HEK293T (cell line): ENCODE measurements at regions not wholly inside any gene's neighbourhood (a gene's known extent, or its start where the extent isn't known, plus 50 kb on each side); places are given as distances from the start of the nearest gene placed in this dataset.

Experiments
- CTCF ChIA-PET: fragments of 350-600 bp; formaldehyde crosslinking; extraction: SDS; loops from one replicate; lab custom pipeline; 2021; ENCODE audit warnings: antibody characterized with exemption, inconsistent platforms; lab: Yijun Ruan, JAX
- POLR2A ChIA-PET: fragments of 350-600 bp; formaldehyde crosslinking; extraction: SDS; loops from one replicate; lab custom pipeline; 2020; ENCODE audit warnings: antibody characterized with exemption, inconsistent platforms; lab: Yijun Ruan, JAX
- DNase-seq: peaks from one replicate; pipeline ENCODE4 v3.0.0; 2012; ENCODE audit warnings: mixed read lengths; ENCODE audit errors: extremely low spot score
- ARNT ChIP-seq: fragments of 450-650 bp; IDR thresholded peaks from 2 replicates; pipeline ENCODE4 v1.6.1; 2017; ENCODE audit warnings: mild to moderate bottlenecking
- BHLHE40 ChIP-seq: fragments of 450-650 bp; IDR thresholded peaks from 2 replicates; pipeline ENCODE4 v1.6.1; 2016; ENCODE audit warnings: mild to moderate bottlenecking, moderate library complexity, borderline replicate concordance
- CTBP1 ChIP-seq: fragments of 450-650 bp; IDR thresholded peaks from 2 replicates; pipeline ENCODE4 v1.6.1; 2016; ENCODE audit warnings: borderline replicate concordance
- ELF4 ChIP-seq: fragments of 450-650 bp; IDR thresholded peaks from 2 replicates; pipeline ENCODE4 v1.6.1; 2017; ENCODE audit warnings: antibody characterized with exemption
- FOXA1 ChIP-seq: fragments of 450-650 bp; IDR thresholded peaks from 2 replicates; pipeline ENCODE4 v1.6.1; 2016; ENCODE audit warnings: mild to moderate bottlenecking
- FOXK2 ChIP-seq: fragments of 450-650 bp; IDR thresholded peaks from 2 replicates; pipeline ENCODE4 v1.6.1; 2016; ENCODE audit warnings: mild to moderate bottlenecking
- FOXM1 ChIP-seq: fragments of 450-650 bp; IDR thresholded peaks from 2 replicates; pipeline ENCODE4 v1.6.1; 2017; ENCODE audit warnings: mild to moderate bottlenecking, borderline replicate concordance
- HDGF ChIP-seq: fragments of 450-650 bp; IDR thresholded peaks from 2 replicates; pipeline ENCODE4 v1.6.1; 2017; ENCODE audit warnings: antibody characterized with exemption, borderline replicate concordance
- L3MBTL2 ChIP-seq: fragments of 450-650 bp; conservative IDR thresholded peaks from 2 replicates; pipeline ENCODE4 v1.6.1; 2016; ENCODE audit warnings: mild to moderate bottlenecking
- LEF1 ChIP-seq: fragments of 450-650 bp; IDR thresholded peaks from 2 replicates; pipeline ENCODE4 v1.6.1; 2017; ENCODE audit warnings: mild to moderate bottlenecking, borderline replicate concordance
- NFRKB ChIP-seq: fragments of 450-650 bp; IDR thresholded peaks from 2 replicates; pipeline ENCODE4 v1.6.1; 2016; ENCODE audit warnings: mild to moderate bottlenecking, moderate library complexity
- PKNOX1 ChIP-seq: fragments of 450-650 bp; IDR thresholded peaks from 2 replicates; pipeline ENCODE4 v1.6.1; 2016
- SP1 ChIP-seq: fragments of 450-650 bp; IDR thresholded peaks from 2 replicates; pipeline ENCODE4 v1.6.1; 2017
- SUZ12 ChIP-seq: fragments of 450-650 bp; IDR thresholded peaks from 2 replicates; pipeline ENCODE4 v1.6.1; 2016; ENCODE audit warnings: mild to moderate bottlenecking
- TARDBP ChIP-seq: fragments of 450-650 bp; IDR thresholded peaks from 2 replicates; pipeline ENCODE4 v1.6.1; 2016
- ZNF384 ChIP-seq: fragments of 450-650 bp; IDR thresholded peaks from 2 replicates; pipeline ENCODE4 v1.6.1; 2016

- ChIA-PET POLR2A (no interaction called here), CTCF (no interaction called here)
- no peak for DNase-seq
- TF ChIP-seq SP1 = no peak
- no peak for TF ChIP-seq FOXM1
- TF ChIP-seq HDGF = no peak
- no peak for TF ChIP-seq ARNT
These were observed 251.1 kb upstream of the CD180 start for GRCh38 chr5:67447732-67448131.

GRCh38 chr5:67437905-67438845, 241.6 kb upstream of the CD180 start:
- DNase-seq = no peak
- CTCF ChIA-PET = no interaction called here
- POLR2A ChIA-PET = no interaction called here
- TF ChIP-seq SP1 = no peak
- TF ChIP-seq CTBP1 = no peak
- TF ChIP-seq PKNOX1 = no peak
- TF ChIP-seq FOXM1 = no peak
- TF ChIP-seq ZNF384 = no peak
- TF ChIP-seq HDGF = no peak
- no peak for TF ChIP-seq SUZ12
- no peak for TF ChIP-seq NFRKB
- no peak for TF ChIP-seq FOXA1

- ChIA-PET CTCF (no interaction called here), POLR2A (no interaction called here)
- DNase-seq = no peak
- TF ChIP-seq CTBP1 = no peak
- no peak for TF ChIP-seq BHLHE40
- TF ChIP-seq FOXA1 = no peak
- no peak for TF ChIP-seq SUZ12
- TF ChIP-seq ELF4 = no peak
- no peak for TF ChIP-seq L3MBTL2
- TF ChIP-seq SP1 = no peak
- TF ChIP-seq LEF1 = no peak
- TF ChIP-seq FOXM1 = no peak
- TF ChIP-seq TARDBP = no peak
- TF ChIP-seq ARNT = no peak
- no peak for TF ChIP-seq ZNF384
- no peak for TF ChIP-seq HDGF
- no peak for TF ChIP-seq PKNOX1
- TF ChIP-seq NFRKB = no peak
- TF ChIP-seq FOXK2 = no peak
These were observed 238.4 kb upstream of the CD180 start for GRCh38 chr5:67435032-67435431.

- DNase-seq = no peak
- POLR2A ChIA-PET = no interaction called here
- CTCF ChIA-PET = no interaction called here
- TF ChIP-seq LEF1 = no peak
- no peak for TF ChIP-seq ARNT
- TF ChIP-seq TARDBP = no peak
- TF ChIP-seq HDGF = no peak
- TF ChIP-seq ELF4 = no peak
- no peak for TF ChIP-seq CTBP1
- no peak for TF ChIP-seq FOXK2
- no peak for TF ChIP-seq PKNOX1
- TF ChIP-seq FOXM1 = no peak
- TF ChIP-seq BHLHE40 = no peak
- no peak for TF ChIP-seq NFRKB
- no peak for TF ChIP-seq ZNF384
- no peak for TF ChIP-seq SP1
These were observed 237.9 kb upstream of the CD180 start for GRCh38 chr5:67434466-67434865.

GRCh38 chr5:67432606-67433005, 236.0 kb upstream of the CD180 start:
- ChIA-PET CTCF (no interaction called here), POLR2A (no interaction called here)
- TF ChIP-seq SUZ12 = no peak
- no peak for TF ChIP-seq PKNOX1
- TF ChIP-seq ELF4 = no peak
- no peak for TF ChIP-seq NFRKB
- TF ChIP-seq FOXK2 = no peak
- no peak for TF ChIP-seq CTBP1
- no peak for TF ChIP-seq FOXM1
- no peak for TF ChIP-seq L3MBTL2
- no peak for TF ChIP-seq HDGF
- no peak for TF ChIP-seq SP1
- TF ChIP-seq FOXA1 = no peak
- no peak for TF ChIP-seq BHLHE40
- TF ChIP-seq LEF1 = no peak
- TF ChIP-seq TARDBP = no peak
- no peak for TF ChIP-seq ZNF384
- no peak for TF ChIP-seq ARNT
- no peak for DNase-seq
